Hindlimb muscle (tissue), 1 donor: ENCODE measurements at regions not wholly inside any gene's neighbourhood (a gene's known extent, or its start where the extent isn't known, plus 50 kb on each side); places are given as distances from the start of the nearest gene placed in this dataset.
"Not testable (repeated sequence)": the region's sequence is repeated elsewhere in the genome, so short reads cannot be mapped to it uniquely, and the experiment has no call there.

Experiments
- DNase-seq: peaks from one replicate; pipeline ENCODE4 v3.0.0-alpha.2; 2013

DNA sequence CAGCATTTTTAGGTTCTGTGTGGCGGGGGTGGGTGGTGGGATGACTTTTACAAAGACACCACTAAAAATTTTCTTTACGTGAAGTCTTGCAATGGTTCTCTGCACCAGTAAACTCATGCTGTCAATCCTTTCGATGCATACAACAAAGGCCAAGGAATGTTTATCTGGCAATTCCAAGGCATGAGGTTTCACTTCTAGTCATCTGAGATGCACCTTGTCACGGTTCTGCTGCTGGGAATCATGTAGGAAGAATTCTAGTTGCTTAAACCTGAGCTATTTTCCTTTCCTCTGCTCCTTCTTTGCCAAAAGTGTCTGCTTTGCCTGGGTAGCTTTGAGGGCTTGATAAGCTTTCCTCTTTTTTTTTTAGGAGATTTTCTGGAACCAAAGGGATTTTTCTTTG lies 1204.5 kb upstream of the SEMA6A start:
- no peak for DNase-seq

GRCh38 chr5:117776977-117777376 lies 1202.4 kb upstream of the SEMA6A start:
- DNase-seq, result no peak

DNA sequence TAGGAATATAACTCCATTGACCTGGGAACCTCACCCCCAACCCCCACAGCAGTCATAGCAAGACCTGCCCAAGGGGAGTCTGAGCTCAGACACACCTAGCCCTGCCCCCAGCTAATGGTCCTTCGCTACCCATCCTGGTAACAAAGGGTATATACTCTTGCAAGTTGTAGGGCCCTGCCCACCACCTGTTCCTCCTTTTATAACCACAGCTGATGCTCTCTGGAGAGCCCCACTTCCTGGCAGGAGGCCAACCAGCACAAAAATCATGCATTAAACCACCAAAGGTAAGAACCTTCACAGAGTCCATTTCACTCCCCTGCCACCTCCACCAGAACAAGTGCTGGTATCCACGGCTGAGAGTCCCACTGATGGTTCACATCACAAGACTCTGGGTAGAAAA lies 1195.3 kb upstream of the SEMA6A start:
- DNase-seq, result no peak

DNA sequence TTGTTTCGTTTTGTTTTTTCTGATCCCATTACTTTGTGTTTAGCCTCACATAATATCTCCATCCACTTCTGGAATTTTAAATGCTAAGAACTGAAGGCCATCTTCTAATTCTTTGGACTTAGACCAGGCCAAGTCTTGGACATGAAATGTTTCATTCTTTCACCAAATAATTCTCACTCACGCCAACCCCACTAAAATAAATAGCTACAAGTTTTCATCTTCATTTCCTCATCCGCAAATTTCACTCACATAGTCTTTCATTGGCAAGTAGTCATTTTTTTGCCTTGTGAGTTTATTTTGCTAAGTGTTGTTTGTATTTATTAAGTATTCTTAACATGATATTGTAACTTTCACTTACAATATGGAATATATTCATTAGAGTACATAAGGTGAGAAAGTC lies 1188.6 kb upstream of the SEMA6A start:
- no peak for DNase-seq

DNA sequence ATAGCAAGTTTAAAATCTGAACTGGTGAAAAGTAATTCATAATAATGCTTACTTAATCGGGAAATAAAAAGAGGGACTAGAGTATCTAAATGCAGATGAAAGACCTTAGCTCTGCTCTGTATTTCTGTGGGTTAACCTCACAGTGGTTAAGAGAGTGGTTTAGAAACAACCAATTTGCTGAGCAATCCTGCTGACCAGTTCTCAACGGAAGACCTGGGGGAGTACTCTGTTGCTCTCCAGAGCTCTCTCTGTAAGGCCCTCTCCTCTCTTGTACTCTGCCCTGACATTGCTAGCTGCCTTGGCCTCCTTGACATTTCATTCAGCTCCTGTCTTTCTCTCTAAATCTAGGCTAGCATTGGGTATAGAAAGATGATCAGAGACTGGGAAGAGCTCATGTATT lies 1186.6 kb upstream of the SEMA6A start:
- no peak for DNase-seq

- DNase-seq, result no peak
Measured at GRCh38 chr5:117759849-117760499, 1185.4 kb upstream of the SEMA6A start.

GRCh38 chr5:117752403-117752802 lies 1177.8 kb upstream of the SEMA6A start:
- no peak for DNase-seq

DNA sequence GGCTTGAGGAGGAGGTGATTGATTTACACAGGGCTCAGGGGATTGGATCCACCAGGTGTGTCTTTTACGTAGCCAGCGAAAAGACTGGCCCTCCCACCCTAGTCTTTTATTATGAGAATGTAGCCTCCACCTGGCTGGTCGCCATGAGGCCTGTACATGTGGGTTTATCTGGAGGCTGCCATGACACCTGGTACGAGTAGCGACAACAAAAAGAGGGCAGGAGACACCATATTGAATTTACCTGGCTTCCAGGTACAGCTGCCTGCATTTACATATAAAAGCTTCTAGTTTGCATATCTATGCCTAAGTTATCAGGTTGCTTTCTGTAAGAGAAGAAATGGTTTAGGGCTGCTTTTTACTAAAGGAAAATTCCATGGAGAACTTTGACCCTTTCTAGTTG lies 1173.7 kb upstream of the SEMA6A start:
- no peak for DNase-seq

- DNase-seq, result no peak
Measured at GRCh38 chr5:117743337-117743736, 1168.7 kb upstream of the SEMA6A start.

DNA sequence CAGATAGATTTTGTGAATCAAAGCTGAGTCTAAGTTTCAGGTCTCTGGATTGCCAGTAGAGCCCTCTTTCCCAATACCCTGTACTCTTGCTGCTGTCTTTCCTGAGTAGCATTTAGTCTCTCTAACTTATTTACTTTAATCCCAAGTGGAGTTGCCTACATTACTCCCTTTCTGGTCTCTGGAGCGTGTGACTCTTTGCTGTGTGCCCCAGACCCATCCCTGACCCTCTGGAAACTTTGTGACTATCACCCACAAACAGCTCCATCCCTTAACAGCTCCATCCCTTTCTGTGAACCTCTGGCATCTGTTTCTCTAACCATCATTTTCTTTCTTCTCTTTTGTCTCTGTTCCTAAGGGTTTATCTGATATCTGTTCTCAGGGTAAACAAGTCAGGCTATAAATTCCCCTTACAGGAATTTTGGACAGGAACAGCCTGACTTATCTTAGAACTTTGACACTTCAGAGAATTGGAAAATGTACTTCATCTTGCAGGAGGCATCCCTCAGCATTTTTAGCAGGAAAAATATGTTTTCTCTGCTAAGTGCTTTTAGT lies 1167.1 kb upstream of the SEMA6A start:
- DNase-seq, result no peak

GRCh38 chr5:117740268-117740667 lies 1165.6 kb upstream of the SEMA6A start:
- DNase-seq, result no peak

- DNase-seq, result no peak
Measured at GRCh38 chr5:117738571-117738970, 1163.9 kb upstream of the SEMA6A start.

DNA sequence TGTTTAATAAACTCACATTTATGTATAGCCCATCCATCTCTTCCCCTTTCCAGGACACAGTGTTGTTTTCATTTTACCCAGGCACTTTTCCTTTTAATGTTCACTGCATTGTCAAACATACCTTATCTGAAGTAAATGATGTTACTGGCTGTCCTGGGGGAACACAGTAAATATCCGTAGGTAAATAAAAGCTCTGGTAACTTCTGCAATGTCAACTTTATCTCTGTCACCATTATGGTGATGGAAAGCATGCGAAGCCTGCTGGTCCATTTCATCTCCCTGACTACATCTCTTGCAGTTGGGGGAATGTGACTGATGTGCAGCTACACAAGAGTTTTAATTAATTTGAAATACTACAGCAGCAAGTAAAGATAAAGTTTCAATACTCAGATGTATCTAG lies 1162.1 kb upstream of the SEMA6A start:
- DNase-seq, result no peak

DNA sequence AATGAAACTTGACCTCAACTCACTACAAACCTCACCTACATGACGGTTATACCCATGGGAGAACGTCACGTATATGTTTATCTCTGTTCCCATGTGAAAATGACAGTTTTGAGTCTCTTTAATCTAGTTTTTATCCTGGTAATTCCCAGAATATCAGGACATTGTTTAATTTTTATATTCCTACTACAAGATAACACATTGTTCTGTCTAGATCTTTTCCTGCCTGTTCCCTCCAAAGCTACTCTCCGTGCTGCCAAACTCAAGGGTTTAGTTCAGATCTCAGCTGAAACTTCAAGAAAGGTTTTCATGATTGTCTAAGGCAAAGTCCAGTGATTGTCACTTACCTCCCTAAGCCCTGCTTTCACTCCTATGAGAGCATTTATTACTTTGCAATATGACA lies 1159.4 kb upstream of the SEMA6A start:
- no peak for DNase-seq

DNA sequence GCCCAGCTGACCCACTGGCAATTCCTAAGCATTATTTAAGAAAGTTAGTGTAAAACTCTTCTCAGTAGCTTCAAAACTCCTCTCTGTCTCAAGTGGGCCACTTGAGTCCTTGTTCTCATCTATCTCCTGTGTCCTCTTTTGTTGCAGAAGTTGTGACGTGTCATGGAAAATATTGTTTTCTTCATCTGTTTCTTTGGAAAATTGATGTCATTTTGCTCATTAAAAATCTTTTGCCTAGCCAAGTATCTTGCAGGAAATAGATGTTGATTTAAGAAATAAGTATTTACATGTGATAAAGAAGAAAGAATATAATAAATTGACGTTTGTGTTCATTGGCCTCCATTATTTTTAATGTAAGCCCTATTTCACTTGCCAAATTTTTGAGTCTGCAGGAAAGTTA lies 1158.4 kb upstream of the SEMA6A start:
- peak; percentile 36 for DNase-seq

- no peak for DNase-seq
Measured at GRCh38 chr5:117732264-117732663, 1157.6 kb upstream of the SEMA6A start.

GRCh38 chr5:117731446-117731845 lies 1156.8 kb upstream of the SEMA6A start:
- DNase-seq, result no peak

- not testable (repeated sequence) for DNase-seq
Measured at GRCh38 chr5:117720784-117721183, 1146.2 kb upstream of the SEMA6A start.

GRCh38 chr5:117719413-117719812 lies 1144.8 kb upstream of the SEMA6A start:
- DNase-seq, result no peak

DNA sequence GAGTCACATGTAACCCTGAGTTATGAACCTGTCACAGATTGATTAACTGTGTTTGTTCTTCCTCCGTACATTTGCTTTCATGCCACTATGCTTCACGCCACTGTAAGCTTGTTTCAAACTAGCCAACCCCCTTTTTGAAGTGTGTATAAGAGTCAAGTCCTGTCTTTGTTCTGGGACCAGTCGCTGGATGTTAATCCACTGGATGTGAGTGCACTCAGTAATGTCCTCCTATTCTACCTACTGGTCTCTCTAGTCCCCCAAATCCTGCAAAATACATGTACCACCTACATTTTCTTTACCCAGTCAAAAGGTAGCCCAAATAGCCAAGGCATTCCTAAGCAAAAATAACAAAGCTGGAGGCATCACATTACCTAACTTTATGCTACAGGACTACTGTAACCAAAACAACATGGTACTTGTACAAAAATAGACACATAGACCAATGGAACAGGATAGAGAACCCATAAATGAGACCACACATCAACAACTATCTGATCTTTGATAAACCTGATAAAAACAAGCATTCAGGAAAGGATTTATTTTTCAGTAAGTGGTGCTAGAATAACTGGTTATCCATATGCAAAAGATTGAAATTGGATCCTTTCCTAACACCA lies 1139.1 kb upstream of the SEMA6A start:
- DNase-seq, result no peak

GRCh38 chr5:117701062-117701461 lies 1126.4 kb upstream of the SEMA6A start:
- DNase-seq, result no peak

DNA sequence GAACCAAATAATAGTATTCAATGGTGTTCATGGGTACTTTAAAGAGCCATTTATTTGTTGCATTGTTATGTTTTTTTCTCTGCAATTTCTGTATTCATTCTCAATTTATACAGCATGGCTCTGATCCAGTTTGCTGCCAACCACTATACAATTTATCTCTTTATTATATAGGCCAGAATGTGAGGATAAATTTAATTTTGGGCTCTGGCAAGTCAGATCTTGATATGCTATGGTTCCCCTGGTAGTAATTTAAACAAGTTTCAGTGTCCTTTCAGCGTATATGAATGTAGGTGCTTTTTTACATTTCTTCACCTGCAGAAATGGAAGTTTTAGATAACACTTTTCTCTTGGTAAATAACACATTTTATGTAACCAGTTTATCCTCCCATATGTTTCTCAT lies 1118.0 kb upstream of the SEMA6A start:
- no peak for DNase-seq

DNA sequence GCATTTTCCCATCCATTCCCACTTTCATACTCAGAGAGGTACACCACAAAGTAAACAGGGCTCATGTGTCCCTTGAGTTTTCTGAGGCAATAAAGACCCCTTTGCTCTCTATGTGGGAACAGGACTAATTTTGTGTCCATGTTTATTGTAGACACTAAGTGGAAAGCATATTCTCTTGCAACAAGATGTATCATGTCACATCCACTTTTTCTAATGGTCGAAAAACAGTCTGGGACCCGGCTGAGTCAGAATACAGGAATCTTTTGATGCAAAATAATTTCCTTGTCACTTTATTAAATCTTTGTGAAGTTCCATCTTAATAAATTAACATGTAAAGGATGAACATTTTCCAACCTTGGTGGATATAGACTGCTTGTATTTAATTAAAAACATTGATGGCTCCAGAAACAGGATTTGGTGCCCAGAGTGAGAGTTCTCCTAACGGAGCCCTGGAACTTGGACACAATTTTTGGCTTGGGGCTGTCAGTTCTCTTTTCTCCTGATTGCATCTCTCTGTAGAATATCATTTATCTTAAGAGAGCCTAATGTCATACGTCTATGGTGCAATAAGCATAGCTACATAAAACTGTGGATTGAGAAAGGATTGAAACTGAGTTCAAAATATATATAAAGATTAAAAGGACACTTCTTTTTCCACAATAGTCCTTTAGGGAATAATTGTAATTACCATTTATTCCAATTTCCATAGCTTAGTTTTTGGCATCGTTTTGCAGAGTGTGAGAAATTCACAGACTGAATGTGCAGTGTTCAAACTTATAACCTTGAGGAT lies 1116.7 kb upstream of the SEMA6A start:
- DNase-seq, result no peak

DNA sequence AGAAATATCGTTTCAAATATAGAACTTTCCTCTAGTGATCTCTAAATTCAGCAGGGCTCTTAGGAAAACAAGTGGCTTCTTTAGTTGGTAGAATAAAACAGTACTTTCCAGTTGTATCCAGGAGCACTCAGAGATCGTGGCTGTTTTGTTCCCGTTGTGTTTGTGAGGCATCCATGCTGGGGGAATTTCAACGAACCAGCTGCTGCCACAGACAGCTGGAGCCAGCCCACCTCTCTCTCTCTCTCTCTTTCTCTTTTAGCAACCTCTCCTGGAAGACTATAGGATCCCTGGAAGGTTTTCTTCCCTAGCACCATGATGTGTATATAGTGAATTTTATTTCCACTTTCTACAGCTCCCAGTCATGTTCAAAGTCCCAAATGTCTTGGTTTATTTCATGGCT lies 1116.0 kb upstream of the SEMA6A start:
- no peak for DNase-seq
